ENCODE measurements at regions not wholly inside any gene's neighbourhood (a gene's known extent, or its start where the extent isn't known, plus 50 kb on each side); places are given as distances from the start of the nearest gene placed in this dataset.
"Not testable (repeated sequence)": the region's sequence is repeated elsewhere in the genome, so short reads cannot be mapped to it uniquely, and the experiment has no call there.

DNA sequence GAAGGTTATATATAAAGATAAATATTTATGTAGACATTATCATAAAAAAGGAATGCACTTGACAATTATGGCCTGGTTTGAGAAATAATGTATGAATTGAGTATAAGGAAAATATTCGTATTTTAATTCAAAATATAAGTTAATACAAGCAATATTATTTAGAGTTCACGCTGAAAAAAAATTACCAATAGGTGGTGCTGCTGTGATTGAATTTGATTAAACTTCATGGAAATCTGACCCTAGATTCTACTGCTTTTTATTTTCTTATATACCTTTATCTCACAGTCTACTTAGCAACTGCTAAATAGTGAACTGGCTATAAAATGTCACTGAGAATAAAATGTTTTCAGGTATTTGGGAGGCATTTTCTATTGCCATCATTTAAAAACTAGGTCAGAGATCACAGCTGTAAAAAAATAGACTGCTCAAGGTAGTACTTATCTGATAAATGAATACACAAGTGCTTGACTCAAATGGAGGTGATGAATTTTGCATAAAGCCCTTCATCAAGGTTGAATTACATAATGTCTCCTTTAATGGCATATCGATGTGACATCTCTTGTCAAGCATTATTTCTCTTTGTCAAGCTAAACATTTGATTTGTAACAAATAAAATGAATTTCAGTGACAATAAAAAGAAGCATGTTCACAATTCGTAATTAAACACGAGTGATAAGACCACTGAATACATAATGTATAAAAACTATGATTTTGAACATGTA lies 1638.8 kb upstream of the PCDH7 start:
- Histone ChIP-seq H3K4me1 (ENCODE audit: control insufficient read depth in 1 of 2, insufficient read depth in 2 of 2, low read length in 2 of 2) (no peaks in the 10 kb centered on the region), H3K4me3 (ENCODE audit: low read depth in 1 of 2, low read length in 2 of 2) (no peak overlapping the region), H3K27ac (ENCODE audit: low read length) (no peak overlapping the region), H3K27me3 (ENCODE audit: low read depth, low read length) (no peaks in the 10 kb centered on the region), H3K36me3 (ENCODE audit: control insufficient read depth in 1 of 2, insufficient read depth in 2 of 2, low read length in 2 of 2) (no peaks in the 10 kb centered on the region), H3K9me3 (ENCODE audit: control insufficient read depth in 1 of 2, low read length in 2 of 2) (no peaks in the 10 kb centered on the region)

- Histone ChIP-seq H3K36me3 (ENCODE audit: control insufficient read depth in 1 of 2, insufficient read depth in 2 of 2, low read length in 2 of 2) (no peaks in the 10 kb centered on the region), H3K27ac (ENCODE audit: low read length) (no peak overlapping the region), H3K4me1 (ENCODE audit: control insufficient read depth in 1 of 2, insufficient read depth in 2 of 2, low read length in 2 of 2) (no peaks in the 10 kb centered on the region), H3K27me3 (ENCODE audit: low read depth, low read length) (no peaks in the 10 kb centered on the region), H3K4me3 (ENCODE audit: low read depth in 1 of 2, low read length in 2 of 2) (no peak overlapping the region), H3K9me3 (ENCODE audit: control insufficient read depth in 1 of 2, low read length in 2 of 2) (no peaks in the 10 kb centered on the region)
These were observed 1637.5 kb upstream of the PCDH7 start for GRCh38 chr4:29082684-29083083.

DNA sequence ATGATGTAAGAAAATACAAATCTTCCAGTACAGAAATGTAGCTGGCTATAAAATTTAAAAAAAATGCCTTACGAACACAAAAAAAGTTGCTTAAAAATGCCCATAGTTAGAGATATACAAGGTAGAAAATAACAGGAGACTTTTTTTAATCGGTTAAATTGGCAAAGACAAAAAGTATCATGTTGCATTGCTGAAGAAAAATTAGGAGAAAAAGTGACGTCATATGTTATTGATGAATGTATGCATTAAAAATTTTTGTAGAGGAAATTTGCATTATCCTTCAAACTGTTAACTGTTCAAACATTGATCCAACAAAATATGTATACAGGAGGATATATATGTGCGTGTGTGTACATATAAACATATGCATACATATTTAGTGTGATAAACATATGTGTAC lies 1634.4 kb upstream of the PCDH7 start:
- no peaks in the 10 kb centered on the region for H3K36me3 ChIP-seq (ENCODE audit: control insufficient read depth in 1 of 2, insufficient read depth in 2 of 2, low read length in 2 of 2)
- H3K9me3 ChIP-seq (ENCODE audit: control insufficient read depth in 1 of 2, low read length in 2 of 2), result no peaks in the 10 kb centered on the region
- no peak overlapping the region for H3K27ac ChIP-seq (ENCODE audit: low read length)
- H3K4me1 ChIP-seq (ENCODE audit: control insufficient read depth in 1 of 2, insufficient read depth in 2 of 2, low read length in 2 of 2), result no peaks in the 10 kb centered on the region
- H3K4me3 ChIP-seq (ENCODE audit: low read depth in 1 of 2, low read length in 2 of 2), result no peak overlapping the region
- H3K27me3 ChIP-seq (ENCODE audit: low read depth, low read length), result no peaks in the 10 kb centered on the region

GRCh38 chr4:29104694-29105093 lies 1615.5 kb upstream of the PCDH7 start:
- no peaks in the 10 kb centered on the region for H3K4me1 ChIP-seq (ENCODE audit: control insufficient read depth in 1 of 2, insufficient read depth in 2 of 2, low read length in 2 of 2)

DNA sequence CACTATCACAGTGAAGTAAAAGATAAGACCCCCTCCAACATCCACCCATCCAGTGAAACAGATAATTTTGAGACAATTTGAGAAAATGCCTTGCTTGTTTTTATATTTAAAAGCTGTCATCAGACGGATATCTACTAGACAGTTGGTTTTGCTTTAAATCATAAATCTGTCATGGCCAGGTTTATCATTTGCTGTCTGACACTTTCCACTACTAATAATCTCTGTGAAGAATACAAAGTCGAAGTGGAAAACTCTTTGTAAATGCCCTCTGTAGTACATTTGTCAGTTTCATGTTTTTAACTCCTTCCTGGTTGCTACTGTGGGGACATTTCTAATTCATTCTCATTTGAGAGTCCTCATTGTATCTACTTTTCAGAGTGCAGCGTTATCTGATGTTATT lies 1606.2 kb upstream of the PCDH7 start:
- Histone ChIP-seq H3K36me3 (ENCODE audit: control insufficient read depth in 1 of 2, insufficient read depth in 2 of 2, low read length in 2 of 2) (no peaks in the 10 kb centered on the region), H3K9me3 (ENCODE audit: control insufficient read depth in 1 of 2, low read length in 2 of 2) (no peaks in the 10 kb centered on the region), H3K27me3 (ENCODE audit: low read depth, low read length) (no peaks in the 10 kb centered on the region), H3K27ac (ENCODE audit: low read length) (no peak overlapping the region), H3K4me3 (ENCODE audit: low read depth in 1 of 2, low read length in 2 of 2) (no peak overlapping the region), H3K4me1 (ENCODE audit: control insufficient read depth in 1 of 2, insufficient read depth in 2 of 2, low read length in 2 of 2) (no peaks in the 10 kb centered on the region)

More at GRCh38 chr4:29104694-29105093, 1615.5 kb upstream of the PCDH7 start:
- Histone ChIP-seq H3K27ac (ENCODE audit: low read length) (no peak overlapping the region), H3K36me3 (ENCODE audit: control insufficient read depth in 1 of 2, insufficient read depth in 2 of 2, low read length in 2 of 2) (no peaks in the 10 kb centered on the region), H3K9me3 (ENCODE audit: control insufficient read depth in 1 of 2, low read length in 2 of 2) (no peaks in the 10 kb centered on the region), H3K27me3 (ENCODE audit: low read depth, low read length) (no peaks in the 10 kb centered on the region), H3K4me3 (ENCODE audit: low read depth in 1 of 2, low read length in 2 of 2) (no peak overlapping the region)

- not testable (repeated sequence) for H3K9me3 ChIP-seq (ENCODE audit: control insufficient read depth in 1 of 2, low read length in 2 of 2); H3K4me3 ChIP-seq (ENCODE audit: low read depth in 1 of 2, low read length in 2 of 2); H3K27me3 ChIP-seq (ENCODE audit: low read depth, low read length); H3K4me1 ChIP-seq (ENCODE audit: control insufficient read depth in 1 of 2, insufficient read depth in 2 of 2, low read length in 2 of 2); H3K36me3 ChIP-seq (ENCODE audit: control insufficient read depth in 1 of 2, insufficient read depth in 2 of 2, low read length in 2 of 2); H3K27ac ChIP-seq (ENCODE audit: low read length)
These were observed 1602.9 kb upstream of the PCDH7 start for GRCh38 chr4:29117231-29117722.

GRCh38 chr4:29121586-29121985 lies 1598.6 kb upstream of the PCDH7 start:
- H3K27me3 ChIP-seq (ENCODE audit: low read depth, low read length), result no peaks in the 10 kb centered on the region
- no peaks in the 10 kb centered on the region for H3K36me3 ChIP-seq (ENCODE audit: control insufficient read depth in 1 of 2, insufficient read depth in 2 of 2, low read length in 2 of 2)
- H3K4me3 ChIP-seq (ENCODE audit: low read depth in 1 of 2, low read length in 2 of 2), result no peak overlapping the region
- no peak overlapping the region for H3K27ac ChIP-seq (ENCODE audit: low read length)
- H3K4me1 ChIP-seq (ENCODE audit: control insufficient read depth in 1 of 2, insufficient read depth in 2 of 2, low read length in 2 of 2), result no peaks in the 10 kb centered on the region
- H3K9me3 ChIP-seq (ENCODE audit: control insufficient read depth in 1 of 2, low read length in 2 of 2), result no peaks in the 10 kb centered on the region

DNA sequence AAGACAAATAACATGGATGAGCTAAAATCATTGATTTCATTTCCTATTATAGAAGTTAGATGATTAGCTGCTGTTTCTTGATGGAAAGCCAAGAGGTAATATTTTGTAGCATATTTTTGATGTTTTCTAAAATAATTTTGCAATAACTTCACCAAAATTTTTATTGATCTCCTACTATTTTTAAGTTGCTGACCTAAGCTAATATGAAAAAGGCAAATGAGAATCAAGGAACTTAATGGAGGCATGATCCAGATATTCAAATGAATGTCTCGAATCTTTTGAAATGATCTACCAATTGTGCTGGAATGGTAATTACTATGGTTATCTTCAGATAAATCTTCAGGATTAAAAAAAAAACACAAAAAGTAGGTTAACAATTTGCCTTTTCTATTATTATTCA lies 1591.4 kb upstream of the PCDH7 start:
- Histone ChIP-seq H3K4me1 (ENCODE audit: control insufficient read depth in 1 of 2, insufficient read depth in 2 of 2, low read length in 2 of 2) (no peaks in the 10 kb centered on the region), H3K4me3 (ENCODE audit: low read depth in 1 of 2, low read length in 2 of 2) (no peak overlapping the region), H3K27me3 (ENCODE audit: low read depth, low read length) (no peaks in the 10 kb centered on the region), H3K9me3 (ENCODE audit: control insufficient read depth in 1 of 2, low read length in 2 of 2) (no peaks in the 10 kb centered on the region), H3K36me3 (ENCODE audit: control insufficient read depth in 1 of 2, insufficient read depth in 2 of 2, low read length in 2 of 2) (no peaks in the 10 kb centered on the region), H3K27ac (ENCODE audit: low read length) (no peak overlapping the region)

DNA sequence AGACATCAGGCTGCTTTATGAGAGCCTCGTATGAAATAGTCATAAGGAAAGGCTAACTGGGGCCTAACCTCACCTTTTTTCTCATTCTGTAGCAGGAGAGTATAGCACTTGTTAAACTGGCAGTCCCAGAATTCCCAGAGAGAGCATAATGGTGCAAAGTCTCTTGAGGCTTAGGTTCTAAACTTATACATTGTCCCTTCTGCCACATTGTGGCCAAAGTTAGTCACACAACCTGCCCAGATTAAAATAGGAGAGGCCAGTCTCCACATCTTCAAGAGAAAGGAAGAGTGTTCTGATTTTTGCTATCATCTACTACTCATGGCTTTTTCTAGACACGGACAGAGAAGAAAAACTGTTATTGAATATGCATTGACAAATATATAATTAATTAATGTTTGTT lies 1588.9 kb upstream of the PCDH7 start:
- Histone ChIP-seq H3K9me3 (ENCODE audit: control insufficient read depth in 1 of 2, low read length in 2 of 2) (no peaks in the 10 kb centered on the region), H3K36me3 (ENCODE audit: control insufficient read depth in 1 of 2, insufficient read depth in 2 of 2, low read length in 2 of 2) (no peaks in the 10 kb centered on the region), H3K4me1 (ENCODE audit: control insufficient read depth in 1 of 2, insufficient read depth in 2 of 2, low read length in 2 of 2) (no peaks in the 10 kb centered on the region), H3K27me3 (ENCODE audit: low read depth, low read length) (no peaks in the 10 kb centered on the region), H3K27ac (ENCODE audit: low read length) (no peak overlapping the region), H3K4me3 (ENCODE audit: low read depth in 1 of 2, low read length in 2 of 2) (no peak overlapping the region)

DNA sequence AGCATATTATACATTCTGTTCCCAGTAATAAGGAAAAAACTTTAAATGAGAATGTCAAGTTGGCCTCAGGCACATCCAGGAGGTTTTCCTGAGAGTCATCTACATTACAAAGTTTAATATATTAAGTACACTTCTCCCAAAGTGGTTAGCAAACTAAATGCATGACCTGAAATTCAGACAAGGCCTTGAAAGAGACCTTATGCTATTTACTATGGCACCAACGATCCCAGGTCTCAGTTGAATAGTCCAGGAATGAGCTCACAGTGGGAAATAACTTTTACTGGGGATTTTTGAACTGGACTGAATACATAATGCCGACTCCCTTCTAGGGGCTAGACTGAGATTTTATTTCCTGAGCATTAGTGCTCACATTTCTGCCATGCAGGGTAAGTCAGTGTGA lies 1577.5 kb upstream of the PCDH7 start:
- Histone ChIP-seq H3K9me3 (ENCODE audit: control insufficient read depth in 1 of 2, low read length in 2 of 2) (no peaks in the 10 kb centered on the region), H3K4me3 (ENCODE audit: low read depth in 1 of 2, low read length in 2 of 2) (no peak overlapping the region), H3K36me3 (ENCODE audit: control insufficient read depth in 1 of 2, insufficient read depth in 2 of 2, low read length in 2 of 2) (no peaks in the 10 kb centered on the region), H3K4me1 (ENCODE audit: control insufficient read depth in 1 of 2, insufficient read depth in 2 of 2, low read length in 2 of 2) (no peaks in the 10 kb centered on the region), H3K27ac (ENCODE audit: low read length) (no peak overlapping the region), H3K27me3 (ENCODE audit: low read depth, low read length) (no peaks in the 10 kb centered on the region)

GRCh38 chr4:29151584-29151983 lies 1568.6 kb upstream of the PCDH7 start:
- Histone ChIP-seq H3K27ac (ENCODE audit: low read length) (no peak overlapping the region), H3K36me3 (ENCODE audit: control insufficient read depth in 1 of 2, insufficient read depth in 2 of 2, low read length in 2 of 2) (no peaks in the 10 kb centered on the region), H3K4me3 (ENCODE audit: low read depth in 1 of 2, low read length in 2 of 2) (no peak overlapping the region), H3K9me3 (ENCODE audit: control insufficient read depth in 1 of 2, low read length in 2 of 2) (no peaks in the 10 kb centered on the region), H3K27me3 (ENCODE audit: low read depth, low read length) (no peaks in the 10 kb centered on the region), H3K4me1 (ENCODE audit: control insufficient read depth in 1 of 2, insufficient read depth in 2 of 2, low read length in 2 of 2) (no peaks in the 10 kb centered on the region)

GRCh38 chr4:29153642-29154041 lies 1566.5 kb upstream of the PCDH7 start:
- Histone ChIP-seq H3K4me3 (ENCODE audit: low read depth in 1 of 2, low read length in 2 of 2) (no peak overlapping the region), H3K9me3 (ENCODE audit: control insufficient read depth in 1 of 2, low read length in 2 of 2) (no peaks in the 10 kb centered on the region), H3K4me1 (ENCODE audit: control insufficient read depth in 1 of 2, insufficient read depth in 2 of 2, low read length in 2 of 2) (no peaks in the 10 kb centered on the region), H3K27ac (ENCODE audit: low read length) (no peak overlapping the region), H3K27me3 (ENCODE audit: low read depth, low read length) (no peaks in the 10 kb centered on the region), H3K36me3 (ENCODE audit: control insufficient read depth in 1 of 2, insufficient read depth in 2 of 2, low read length in 2 of 2) (no peaks in the 10 kb centered on the region)
